ENCODE measurements at regions not wholly inside any gene's neighbourhood (a gene's known extent, or its start where the extent isn't known, plus 50 kb on each side); places are given as distances from the start of the nearest gene placed in this dataset.

- no peak for DNase-seq (ENCODE audit: low read depth)
- H3K4me3 ChIP-seq (ENCODE audit: low read length): no peak overlapping the region
- no peak for TF ChIP-seq CTCF (conservative IDR thresholded peaks at IDR 0.05; ENCODE audit: low read depth, low read length)
These were observed 310.9 kb downstream of the BCHE start for GRCh38 chr3:165526367-165526766.

GRCh38 chr3:165523801-165524200 is 313.4 kb downstream of the BCHE start:
- H3K4me3 ChIP-seq (ENCODE audit: low read length): no peak overlapping the region
- DNase-seq (ENCODE audit: low read depth): peak; percentile 15
- TF ChIP-seq CTCF (conservative IDR thresholded peaks at IDR 0.05; ENCODE audit: low read depth, low read length): no peak

GRCh38 chr3:165522386-165522785 is 314.8 kb downstream of the BCHE start:
- peak; percentile 24 for TF ChIP-seq CTCF (conservative IDR thresholded peaks at IDR 0.05; ENCODE audit: low read depth, low read length)
- peak; percentile 25 for DNase-seq (ENCODE audit: low read depth)
- no peak overlapping the region for H3K4me3 ChIP-seq (ENCODE audit: low read length)

- no peak for DNase-seq (ENCODE audit: low read depth)
- TF ChIP-seq CTCF (conservative IDR thresholded peaks at IDR 0.05; ENCODE audit: low read depth, low read length): no peak
- no peak overlapping the region for H3K4me3 ChIP-seq (ENCODE audit: low read length)
These were observed 315.9 kb downstream of the BCHE start for GRCh38 chr3:165521131-165521871.

- no peak for DNase-seq (ENCODE audit: low read depth)
- H3K4me3 ChIP-seq (ENCODE audit: low read length): no peak overlapping the region
- no peak for TF ChIP-seq CTCF (conservative IDR thresholded peaks at IDR 0.05; ENCODE audit: low read depth, low read length)
These were observed 317.5 kb downstream of the BCHE start for GRCh38 chr3:165519687-165520086.

- no peak for TF ChIP-seq CTCF (conservative IDR thresholded peaks at IDR 0.05; ENCODE audit: low read depth, low read length)
- peak; percentile 34 for DNase-seq (ENCODE audit: low read depth)
- no peak overlapping the region for H3K4me3 ChIP-seq (ENCODE audit: low read length)
These were observed 318.9 kb downstream of the BCHE start for GRCh38 chr3:165518346-165518745.
